ENCODE measurements at regions not wholly inside any gene's neighbourhood (a gene's known extent, or its start where the extent isn't known, plus 50 kb on each side); places are given as distances from the start of the nearest gene placed in this dataset.

- TF ChIP-seq CTCF (IDR thresholded peaks at IDR 0.05; ENCODE audit: low read depth, low read length, missing input control) = no peak
- TF ChIP-seq, protein P1, sequence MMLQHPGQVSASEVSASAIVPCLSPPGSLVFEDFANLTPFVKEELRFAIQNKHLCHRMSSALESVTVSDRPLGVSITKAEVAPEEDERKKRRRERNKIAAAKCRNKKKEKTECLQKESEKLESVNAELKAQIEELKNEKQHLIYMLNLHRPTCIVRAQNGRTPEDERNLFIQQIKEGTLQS (IDR thresholded peaks at IDR 0.05) = no peak
- TF ChIP-seq EGR1 (IDR thresholded peaks at IDR 0.05; ENCODE audit: low read depth in 2 of 2) = no peak
Observed at GRCh38 chr21:39072468-39072867, 110.8 kb downstream of the PSMG1 start.
